ENCODE measurements at regions not wholly inside any gene's neighbourhood (a gene's known extent, or its start where the extent isn't known, plus 50 kb on each side); places are given as distances from the start of the nearest gene placed in this dataset.

DNA sequence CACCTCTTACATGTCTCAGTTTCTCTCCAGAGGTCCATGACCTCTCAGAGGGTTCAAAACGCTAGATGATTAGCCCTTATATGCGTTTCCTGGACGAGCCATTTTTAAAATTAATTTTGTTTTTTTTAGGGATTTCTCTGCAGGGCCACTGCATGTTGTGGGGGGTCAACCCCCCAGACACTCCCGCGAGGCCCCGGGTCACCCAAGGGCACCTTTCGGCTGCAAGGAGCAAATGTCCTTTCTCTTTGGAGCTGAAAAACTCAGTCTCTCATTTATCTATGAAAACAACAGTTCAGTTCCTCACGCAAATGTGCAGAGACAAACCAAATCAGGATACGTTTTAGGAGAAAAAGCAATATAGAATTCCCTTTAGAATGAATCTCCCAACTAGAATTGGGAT is 944.3 kb upstream of the SEMA6D start:
- WGBS (ENCODE audit: low lambda C conversion rate), result 16% methylated on average over 9 of the region's 9 CpGs

DNA sequence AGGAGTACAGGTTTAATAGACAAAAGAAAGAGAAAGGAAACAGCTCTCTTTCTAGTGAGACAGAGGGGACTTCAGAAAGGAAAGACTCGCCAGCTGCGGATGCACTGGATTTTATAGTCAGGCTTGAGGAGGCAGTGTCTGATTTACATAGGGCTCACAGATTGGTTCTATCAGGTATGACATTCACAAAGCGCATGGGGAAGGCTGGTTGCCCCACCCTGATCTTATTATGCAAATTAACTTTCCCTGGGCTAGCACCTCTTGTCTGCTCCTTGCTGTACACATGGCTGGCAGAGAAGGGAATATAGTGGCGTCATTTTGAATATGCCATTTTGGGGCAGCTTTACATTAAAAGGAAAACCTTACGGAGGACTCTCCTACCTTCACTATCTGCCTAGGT is 938.4 kb upstream of the SEMA6D start:
- Histone ChIP-seq H3K79me2 (ENCODE audit: insufficient read depth, low read length) (no peaks in the 10 kb centered on the region), H3K4me2 (ENCODE audit: low read depth, low read length) (no peak overlapping the region), H3K9me3 (ENCODE audit: low read length) (peaks cover 94% of the 10 kb centered on the region), H2AFZ (ENCODE audit: low read length) (no peak overlapping the region), H4K20me1 (ENCODE audit: insufficient read depth, low read length) (no peaks in the 10 kb centered on the region), H3K4me3 (replicated peaks in 1 of 3; ENCODE audit: insufficient read depth in 1 of 3, low read depth in 2 of 3, low read length in 3 of 3) (no peak overlapping the region), H3K9ac (ENCODE audit: insufficient read depth, low read depth, low read length) (no peak overlapping the region), H3K27ac (ENCODE audit: extremely low read length, insufficient read depth, low read length) (no peak overlapping the region), H3K4me1 (ENCODE audit: insufficient read depth, low read length) (no peaks in the 10 kb centered on the region), H3K36me3 (replicated peaks in 1 of 2; ENCODE audit: control insufficient read depth in 1 of 2, insufficient read depth in 2 of 2, low read length in 2 of 2) (no peaks in the 10 kb centered on the region), H3K27me3 (ENCODE audit: control insufficient read depth in 1 of 2, insufficient read depth in 2 of 2, low read length in 2 of 2) (no peaks in the 10 kb centered on the region)
- ATAC-seq (no peak), FAIRE-seq (no peak), DNase-seq (ENCODE audit: low spot score) (no peak)
- WGBS (ENCODE audit: low lambda C conversion rate), result 17% methylated on average over 4 of the region's 5 CpGs
- CTCF ChIA-PET (ENCODE audit: low intra/inter-chr PET ratio, low total read pairs), result no interaction called here
- no TSS peak for BruUV-seq (replicated peaks)
- POLR2A ChIA-PET, result no interaction called here
- in situ Hi-C loops (cut with HindIII; ENCODE audit: extremely low pct_ligation_motif_present, low pct_unique_long_range_greater_than_20kb) (no loop called here), intact Hi-C loops (cut with micrococcal nuclease; ENCODE audit: unreplicated experiment) (no loop called here)
- TF ChIP-seq NBN (conservative IDR thresholded peaks at IDR 0.05) (no peak), SRSF1 (optimal IDR thresholded peaks at IDR 0.05; ENCODE audit: low read depth, low read length) (no peak)
- TF ChIP-seq, protein P1, sequence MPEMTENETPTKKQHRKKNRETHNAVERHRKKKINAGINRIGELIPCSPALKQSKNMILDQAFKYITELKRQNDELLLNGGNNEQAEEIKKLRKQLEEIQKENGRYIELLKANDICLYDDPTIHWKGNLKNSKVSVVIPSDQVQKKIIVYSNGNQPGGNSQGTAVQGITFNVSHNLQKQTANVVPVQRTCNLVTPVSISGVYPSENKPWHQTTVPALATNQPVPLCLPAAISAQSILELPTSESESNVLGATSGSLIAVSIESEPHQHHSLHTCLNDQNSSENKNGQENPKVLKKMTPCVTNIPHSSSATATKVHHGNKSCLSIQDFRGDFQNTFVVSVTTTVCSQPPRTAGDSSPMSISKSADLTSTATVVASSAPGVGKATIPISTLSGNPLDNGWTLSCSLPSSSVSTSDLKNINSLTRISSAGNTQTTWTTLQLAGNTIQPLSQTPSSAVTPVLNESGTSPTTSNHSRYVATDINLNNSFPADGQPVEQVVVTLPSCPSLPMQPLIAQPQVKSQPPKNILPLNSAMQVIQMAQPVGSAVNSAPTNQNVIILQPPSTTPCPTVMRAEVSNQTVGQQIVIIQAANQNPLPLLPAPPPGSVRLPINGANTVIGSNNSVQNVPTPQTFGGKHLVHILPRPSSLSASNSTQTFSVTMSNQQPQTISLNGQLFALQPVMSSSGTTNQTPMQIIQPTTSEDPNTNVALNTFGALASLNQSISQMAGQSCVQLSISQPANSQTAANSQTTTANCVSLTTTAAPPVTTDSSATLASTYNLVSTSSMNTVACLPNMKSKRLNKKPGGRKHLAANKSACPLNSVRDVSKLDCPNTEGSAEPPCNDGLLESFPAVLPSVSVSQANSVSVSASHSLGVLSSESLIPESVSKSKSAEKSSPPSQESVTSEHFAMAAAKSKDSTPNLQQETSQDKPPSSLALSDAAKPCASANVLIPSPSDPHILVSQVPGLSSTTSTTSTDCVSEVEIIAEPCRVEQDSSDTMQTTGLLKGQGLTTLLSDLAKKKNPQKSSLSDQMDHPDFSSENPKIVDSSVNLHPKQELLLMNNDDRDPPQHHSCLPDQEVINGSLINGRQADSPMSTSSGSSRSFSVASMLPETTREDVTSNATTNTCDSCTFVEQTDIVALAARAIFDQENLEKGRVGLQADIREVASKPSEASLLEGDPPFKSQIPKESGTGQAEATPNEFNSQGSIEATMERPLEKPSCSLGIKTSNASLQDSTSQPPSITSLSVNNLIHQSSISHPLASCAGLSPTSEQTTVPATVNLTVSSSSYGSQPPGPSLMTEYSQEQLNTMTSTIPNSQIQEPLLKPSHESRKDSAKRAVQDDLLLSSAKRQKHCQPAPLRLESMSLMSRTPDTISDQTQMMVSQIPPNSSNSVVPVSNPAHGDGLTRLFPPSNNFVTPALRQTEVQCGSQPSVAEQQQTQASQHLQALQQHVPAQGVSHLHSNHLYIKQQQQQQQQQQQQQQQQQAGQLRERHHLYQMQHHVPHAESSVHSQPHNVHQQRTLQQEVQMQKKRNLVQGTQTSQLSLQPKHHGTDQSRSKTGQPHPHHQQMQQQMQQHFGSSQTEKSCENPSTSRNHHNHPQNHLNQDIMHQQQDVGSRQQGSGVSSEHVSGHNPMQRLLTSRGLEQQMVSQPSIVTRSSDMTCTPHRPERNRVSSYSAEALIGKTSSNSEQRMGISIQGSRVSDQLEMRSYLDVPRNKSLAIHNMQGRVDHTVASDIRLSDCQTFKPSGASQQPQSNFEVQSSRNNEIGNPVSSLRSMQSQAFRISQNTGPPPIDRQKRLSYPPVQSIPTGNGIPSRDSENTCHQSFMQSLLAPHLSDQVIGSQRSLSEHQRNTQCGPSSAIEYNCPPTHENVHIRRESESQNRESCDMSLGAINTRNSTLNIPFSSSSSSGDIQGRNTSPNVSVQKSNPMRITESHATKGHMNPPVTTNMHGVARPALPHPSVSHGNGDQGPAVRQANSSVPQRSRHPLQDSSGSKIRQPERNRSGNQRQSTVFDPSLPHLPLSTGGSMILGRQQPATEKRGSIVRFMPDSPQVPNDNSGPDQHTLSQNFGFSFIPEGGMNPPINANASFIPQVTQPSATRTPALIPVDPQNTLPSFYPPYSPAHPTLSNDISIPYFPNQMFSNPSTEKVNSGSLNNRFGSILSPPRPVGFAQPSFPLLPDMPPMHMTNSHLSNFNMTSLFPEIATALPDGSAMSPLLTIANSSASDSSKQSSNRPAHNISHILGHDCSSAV (CRISPR knock-in tag; IDR thresholded peaks at IDR 0.05; ENCODE audit: borderline replicate concordance), result no peak

More for the DNA sequence above, 944.3 kb upstream of the SEMA6D start:
- ATAC-seq (no peak), FAIRE-seq (no peak), DNase-seq (ENCODE audit: low spot score) (no peak)
- H4K20me1 ChIP-seq (ENCODE audit: insufficient read depth, low read length), result no peaks in the 10 kb centered on the region
- no peaks in the 10 kb centered on the region for H3K4me1 ChIP-seq (ENCODE audit: insufficient read depth, low read length)
- no peak overlapping the region for H3K4me3 ChIP-seq (replicated peaks in 1 of 3; ENCODE audit: insufficient read depth in 1 of 3, low read depth in 2 of 3, low read length in 3 of 3)
- in situ Hi-C loops (cut with HindIII; ENCODE audit: extremely low pct_ligation_motif_present, low pct_unique_long_range_greater_than_20kb), result no loop called here
- no peak overlapping the region for H3K27ac ChIP-seq (ENCODE audit: extremely low read length, insufficient read depth, low read length)
- TF ChIP-seq ZNF234 (CRISPR knock-in tag; conservative IDR thresholded peaks at IDR 0.05) (no peak), ZNF496 (CRISPR knock-in tag; IDR thresholded peaks at IDR 0.05; ENCODE audit: insufficient replicate concordance) (no peak), ZNF546 (CRISPR knock-in tag; conservative IDR thresholded peaks at IDR 0.05) (no peak), SRSF9 (IDR thresholded peaks at IDR 0.05; ENCODE audit: borderline replicate concordance, insufficient read depth, low read depth, low read length, poor library complexity, severe bottlenecking) (no peak), ZNF264 (CRISPR knock-in tag; IDR thresholded peaks at IDR 0.05) (no peak), ZNF839 (CRISPR knock-in tag; IDR thresholded peaks at IDR 0.05; ENCODE audit: borderline replicate concordance) (no peak)
- TF ChIP-seq, protein P2, sequence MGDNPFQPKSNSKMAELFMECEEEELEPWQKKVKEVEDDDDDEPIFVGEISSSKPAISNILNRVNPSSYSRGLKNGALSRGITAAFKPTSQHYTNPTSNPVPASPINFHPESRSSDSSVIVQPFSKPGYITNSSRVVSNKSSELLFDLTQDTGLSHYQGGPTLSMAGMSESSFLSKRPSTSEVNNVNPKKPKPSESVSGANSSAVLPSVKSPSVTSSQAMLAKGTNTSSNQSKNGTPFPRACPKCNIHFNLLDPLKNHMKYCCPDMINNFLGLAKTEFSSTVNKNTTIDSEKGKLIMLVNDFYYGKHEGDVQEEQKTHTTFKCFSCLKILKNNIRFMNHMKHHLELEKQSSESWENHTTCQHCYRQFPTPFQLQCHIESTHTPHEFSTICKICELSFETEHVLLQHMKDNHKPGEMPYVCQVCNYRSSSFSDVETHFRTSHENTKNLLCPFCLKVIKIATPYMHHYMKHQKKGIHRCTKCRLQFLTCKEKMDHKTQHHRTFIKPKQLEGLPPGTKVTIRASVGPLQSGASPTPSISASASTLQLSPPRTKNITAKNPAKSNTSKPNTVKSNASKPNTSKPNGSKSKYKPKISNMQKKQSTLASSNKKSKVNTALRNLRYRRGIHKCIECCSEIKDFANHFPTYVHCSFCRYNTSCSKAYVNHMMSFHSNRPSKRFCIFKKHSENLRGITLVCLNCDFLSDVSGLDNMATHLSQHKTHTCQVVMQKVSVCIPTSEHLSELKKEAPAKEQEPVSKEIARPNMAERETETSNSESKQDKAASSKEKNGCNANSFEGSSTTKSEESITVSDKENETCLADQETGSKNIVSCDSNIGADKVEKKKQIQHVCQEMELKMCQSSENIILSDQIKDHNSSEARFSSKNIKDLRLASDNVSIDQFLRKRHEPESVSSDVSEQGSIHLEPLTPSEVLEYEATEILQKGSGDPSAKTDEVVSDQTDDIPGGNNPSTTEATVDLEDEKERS (CRISPR knock-in tag; IDR thresholded peaks at IDR 0.05), result no peak
- intact Hi-C loops (cut with micrococcal nuclease; ENCODE audit: unreplicated experiment), result no loop called here
- BruUV-seq (replicated peaks), result no TSS peak
- H3K79me2 ChIP-seq (ENCODE audit: insufficient read depth, low read length), result no peaks in the 10 kb centered on the region
- no peak overlapping the region for H3K4me2 ChIP-seq (ENCODE audit: low read depth, low read length)
- POLR2A ChIA-PET, result no interaction called here
- no peak overlapping the region for H2AFZ ChIP-seq (ENCODE audit: low read length)
- CTCF ChIA-PET (ENCODE audit: low intra/inter-chr PET ratio, low total read pairs), result no interaction called here
- no peaks in the 10 kb centered on the region for H3K27me3 ChIP-seq (ENCODE audit: control insufficient read depth in 1 of 2, insufficient read depth in 2 of 2, low read length in 2 of 2)
- H3K9ac ChIP-seq (ENCODE audit: insufficient read depth, low read depth, low read length), result no peak overlapping the region
- no peaks in the 10 kb centered on the region for H3K36me3 ChIP-seq (replicated peaks in 1 of 2; ENCODE audit: control insufficient read depth in 1 of 2, insufficient read depth in 2 of 2, low read length in 2 of 2)
- H3K9me3 ChIP-seq (ENCODE audit: low read length), result peaks cover 88% of the 10 kb centered on the region
